H1 (cell line): ENCODE measurements at regions not wholly inside any gene's neighbourhood (a gene's known extent, or its start where the extent isn't known, plus 50 kb on each side); places are given as distances from the start of the nearest gene placed in this dataset.

Experiments used
- CTCF ChIA-PET: fragments of 300-600 bp; sonication (Branson Sonifier 250); formaldehyde crosslinking; loops from one replicate; lab custom pipeline; 2021; ENCODE audit not compliant: partially characterized antibody; lab: Charles Lee
- POLR2A ChIA-PET: fragments of 300-600 bp; sonication (Branson Sonifier 250); formaldehyde crosslinking; loops from one replicate; lab custom pipeline; 2021; ENCODE audit warnings: inconsistent platforms; ENCODE audit not compliant: partially characterized antibody; lab: Charles Lee
- DNase-seq, 2 experiments: peaks; one replicate each; pipeline versions ENCODE4 v3.0.0 to v3.0.0-alpha.2; 2010 to 2022; ENCODE audit warnings: low spot score in 2 of 2, low read depth in 1 of 2, mixed read lengths in 1 of 2
- FAIRE-seq: peaks from 2 replicates; lab custom pipeline; 2011; peaks lifted over from hg19 to GRCh38; lab: Jason Lieb, UNC
- H2AFZ ChIP-seq: 2 replicates; pipeline ENCODE4 v1.8.1; 2012; ENCODE audit warnings: low read length, inconsistent platforms
- H2AK5ac ChIP-seq: 2 replicates; pipeline ENCODE4 v1.6.1; 2013; ENCODE audit warnings: low read depth, low read length
- H2BK120ac ChIP-seq: replicated peaks from 2 replicates; pipeline ENCODE3; 2013; ENCODE audit warnings: low read depth, low read length, inconsistent platforms
- H2BK12ac ChIP-seq: 2 replicates; pipeline ENCODE4 v1.6.1; 2013; ENCODE audit warnings: low read depth, low read length
- H2BK15ac ChIP-seq: 2 replicates; pipeline ENCODE4 v1.6.1; 2013; ENCODE audit warnings: low read length
- H2BK20ac ChIP-seq: 2 replicates; pipeline ENCODE4 v1.6.1; 2013; ENCODE audit warnings: low read length
- H2BK5ac ChIP-seq: 2 replicates; pipeline ENCODE4 v1.6.1; 2013; ENCODE audit warnings: low read depth, low read length
- H3K14ac ChIP-seq: 2 replicates; pipeline ENCODE4 v1.6.1; 2013; ENCODE audit warnings: inconsistent platforms; ENCODE audit not compliant: insufficient read length
- H3K18ac ChIP-seq: 2 replicates; pipeline ENCODE4 v1.6.1; 2013; ENCODE audit warnings: low read length; ENCODE audit errors: extremely low read depth
- H3K23ac ChIP-seq: 2 replicates; pipeline ENCODE4 v1.6.1; 2013; ENCODE audit warnings: inconsistent platforms; ENCODE audit not compliant: insufficient read length
- H3K23me2 ChIP-seq: 2 replicates; pipeline ENCODE4 v1.6.1; 2013; ENCODE audit warnings: low read depth, low read length
- H3K27ac ChIP-seq: 2 replicates; pipeline ENCODE4 v1.6.1; 2011; ENCODE audit warnings: low read depth, low read length, inconsistent platforms
- H3K27me3 ChIP-seq, 4 experiments: replicated peaks in 1 of 4; 1 replicate in 1 of 4; 2 replicates in 3 of 4; pipeline versions ENCODE4 v1.6.1 to v1.8.1; 2011 to 2013; ENCODE audit warnings: low read length in 3 of 4, mild to moderate bottlenecking in 3 of 4, inconsistent platforms in 2 of 4, mixed read lengths in 2 of 4, moderate library complexity in 1 of 4; ENCODE audit not compliant: control insufficient read depth in 3 of 4, insufficient read depth in 3 of 4; ENCODE audit errors: extremely low read depth in 1 of 4
- H3K36me3 ChIP-seq, 4 experiments: 2 replicates each; pipeline versions ENCODE4 v1.6.1 to v1.8.1; 2011 to 2013; ENCODE audit warnings: mild to moderate bottlenecking in 4 of 4, low read length in 3 of 4, moderate library complexity in 2 of 4, control low read depth in 1 of 4, inconsistent platforms in 1 of 4; ENCODE audit not compliant: insufficient read depth in 4 of 4, control insufficient read depth in 2 of 4
- H3K4ac ChIP-seq: replicated peaks from 2 replicates; pipeline ENCODE3; 2013; ENCODE audit warnings: low read length, low read depth, mixed read lengths, inconsistent platforms; ENCODE audit not compliant: insufficient read length
- H3K4me1 ChIP-seq, 4 experiments: replicated peaks in 1 of 4; 1 replicate in 1 of 4; 2 replicates in 3 of 4; pipeline versions ENCODE4 v1.6.1 to v1.8.1; 2011 to 2013; ENCODE audit warnings: low read length in 3 of 4, inconsistent platforms in 2 of 4, mixed read lengths in 1 of 4; ENCODE audit not compliant: insufficient read depth in 4 of 4, control insufficient read depth in 3 of 4
- H3K4me2 ChIP-seq, 2 experiments: 2 replicates each; pipeline versions ENCODE4 v1.6.1 to v1.8.1; 2011 to 2013; ENCODE audit warnings: low read depth in 2 of 2, low read length in 2 of 2, control low read depth in 1 of 2, inconsistent platforms in 1 of 2, mild to moderate bottlenecking in 1 of 2; ENCODE audit not compliant: insufficient read depth in 1 of 2
- H3K4me3 ChIP-seq, 4 experiments: fragments of 200-600, 300-600 bp in 1 of 4; sonication (generic), shearing (Covaris generic), sonication (Bioruptor Twin) in 1 of 4; 2 replicates each; pipeline versions ENCODE4 v1.5.1 to v1.8.1; 2011 to 2016; ENCODE audit warnings: low read length in 4 of 4, low read depth in 3 of 4, control low read depth in 2 of 4, inconsistent platforms in 2 of 4, mild to moderate bottlenecking in 2 of 4, mixed read lengths in 1 of 4, moderate library complexity in 1 of 4; ENCODE audit not compliant: insufficient read depth in 2 of 4; ENCODE audit errors: extremely low read depth in 1 of 4
- H3K56ac ChIP-seq: replicated peaks from 2 replicates; pipeline ENCODE3; 2013; ENCODE audit warnings: low read depth, mild to moderate bottlenecking, mixed read lengths, low read length, inconsistent platforms; ENCODE audit not compliant: insufficient read length
- H3K79me1 ChIP-seq: 2 replicates; pipeline ENCODE4 v1.6.1; 2013; ENCODE audit warnings: low read depth, low read length, control low read depth
- H3K79me2 ChIP-seq, 2 experiments: 2 replicates each; pipeline versions ENCODE4 v1.6.1 to v1.8.1; 2012 to 2013; ENCODE audit warnings: low read length in 2 of 2, mild to moderate bottlenecking in 2 of 2, inconsistent platforms in 1 of 2; ENCODE audit not compliant: insufficient read depth in 2 of 2, control insufficient read depth in 1 of 2
- H3K9ac ChIP-seq, 4 experiments: replicated peaks in 1 of 4; 1 replicate in 1 of 4; 2 replicates in 3 of 4; pipeline versions ENCODE4 v1.6.1 to v1.8.1; 2011 to 2013; ENCODE audit warnings: low read depth in 3 of 4, low read length in 3 of 4, control low read depth in 2 of 4, mild to moderate bottlenecking in 2 of 4, moderate library complexity in 2 of 4, inconsistent platforms in 1 of 4; ENCODE audit errors: extremely low read depth in 1 of 4
- H3K9me3 ChIP-seq, 2 experiments: 2 replicates each; pipeline versions ENCODE4 v1.6.1 to v1.8.1; 2012 to 2013; ENCODE audit warnings: mild to moderate bottlenecking in 2 of 2, moderate library complexity in 2 of 2, control low read depth in 1 of 2, inconsistent platforms in 1 of 2, low read depth in 1 of 2, low read length in 1 of 2, mixed read lengths in 1 of 2; ENCODE audit not compliant: insufficient read depth in 2 of 2
- H4K20me1 ChIP-seq, 2 experiments: replicated peaks in 1 of 2; 2 replicates each; pipeline versions ENCODE3 to v1.8.1; 2011 to 2013; ENCODE audit warnings: inconsistent platforms in 2 of 2, low read length in 2 of 2, mild to moderate bottlenecking in 1 of 2; ENCODE audit not compliant: insufficient read depth in 2 of 2, control insufficient read depth in 1 of 2
- H4K5ac ChIP-seq: 2 replicates; pipeline ENCODE4 v1.6.1; 2013; ENCODE audit warnings: low read length, low read depth, mixed read lengths, inconsistent platforms; ENCODE audit not compliant: insufficient read length
- H4K8ac ChIP-seq: 2 replicates; pipeline ENCODE4 v1.8.0; 2013; ENCODE audit warnings: mild to moderate bottlenecking, moderate library complexity, low read length, inconsistent platforms; ENCODE audit not compliant: insufficient read depth; ENCODE audit errors: extremely low read depth
- H4K91ac ChIP-seq: replicated peaks from 2 replicates; pipeline ENCODE3; 2013; ENCODE audit warnings: low read length, mixed read lengths, inconsistent platforms; ENCODE audit not compliant: insufficient read length
- CREB1 ChIP-seq: IDR thresholded peaks from 2 replicates; pipeline ENCODE4 v1.6.1; 2012; ENCODE audit warnings: inconsistent platforms
- EGR1 ChIP-seq: IDR thresholded peaks from 2 replicates; pipeline ENCODE4 v1.6.1; 2011; ENCODE audit warnings: low read depth, low read length, borderline replicate concordance
- FOSL1 ChIP-seq: IDR thresholded peaks from 2 replicates; pipeline ENCODE4 v1.6.1; 2011; ENCODE audit warnings: mild to moderate bottlenecking, low read depth, low read length, moderate library complexity; ENCODE audit not compliant: insufficient read depth
- HDAC2 ChIP-seq, 2 experiments: fragments of 300-600 bp in 1 of 2; sonication (generic) in 1 of 2; IDR thresholded peaks; 2 replicates each; pipeline ENCODE4 v1.6.1; 2011 to 2012; ENCODE audit warnings: low read depth in 2 of 2, low read length in 2 of 2, mild to moderate bottlenecking in 2 of 2, moderate library complexity in 2 of 2, borderline replicate concordance in 1 of 2, inconsistent platforms in 1 of 2
- HDAC6 ChIP-seq: IDR thresholded peaks from one replicate; pipeline ENCODE4 v1.7.1; 2012; ENCODE audit warnings: low read depth, mild to moderate bottlenecking, inconsistent platforms, low read length, moderate library complexity
- RAD21 ChIP-seq, 2 experiments: IDR thresholded peaks in 1 of 2; conservative IDR thresholded peaks in 1 of 2; 2 replicates each; pipeline ENCODE4 v1.6.1; 2011; ENCODE audit warnings: low read depth in 2 of 2, low read length in 2 of 2, improper control_type of control experiment in 1 of 2, inconsistent platforms in 1 of 2, mild to moderate bottlenecking in 1 of 2, moderate library complexity in 1 of 2
- RNF2 ChIP-seq: fragments of 200-900, 300-1000 bp; sonication (generic); IDR thresholded peaks from 2 replicates; pipeline ENCODE4 v1.7.1; 2016; ENCODE audit warnings: borderline replicate concordance, low read depth, mild to moderate bottlenecking, antibody characterized with exemption, low read length; ENCODE audit not compliant: poor library complexity, severe bottlenecking; ENCODE audit errors: missing control alignments
- SIN3A ChIP-seq, 2 experiments: IDR thresholded peaks in 1 of 2; conservative IDR thresholded peaks in 1 of 2; 2 replicates each; pipeline ENCODE4 v1.6.1; 2011 to 2012; ENCODE audit warnings: low read length in 2 of 2, improper control_type of control experiment in 1 of 2, low read depth in 1 of 2, mild to moderate bottlenecking in 1 of 2
- SP4 ChIP-seq: IDR thresholded peaks from 2 replicates; pipeline ENCODE4 v1.6.1; 2012; ENCODE audit warnings: low read length, inconsistent platforms
- USF2 ChIP-seq: IDR thresholded peaks from 2 replicates; pipeline ENCODE4 v1.6.1; 2011; ENCODE audit warnings: low read length, improper control_type of control experiment
- ZNF274 ChIP-seq: IDR thresholded peaks from 2 replicates; pipeline ENCODE4 v1.7.0; 2012; ENCODE audit warnings: low read length, borderline replicate concordance; ENCODE audit errors: extremely low read depth
- WGBS, 2 experiments: shearing (Covaris generic) in 1 of 2; methylation state at CpG; one replicate each; pipeline versions ENCODE4 v1.1.6 to v1.1.7; 2013 to 2015; ENCODE audit warnings: low lambda C conversion rate in 2 of 2, mixed read lengths in 2 of 2, inconsistent platforms in 1 of 2, low coverage in 1 of 2, missing lambda C conversion rate in 1 of 2; ENCODE audit not compliant: insufficient replicate concordance in 2 of 2, insufficient coverage in 1 of 2, insufficient read length in 1 of 2; ENCODE audit errors: extremely low coverage in 1 of 2, missing lambda C conversion rate in 1 of 2; 5-methylcytosine and 5-hydroxymethylcytosine counted together
- TF ChIP-seq, protein P1 (sequence below): IDR thresholded peaks from 2 replicates; pipeline ENCODE4 v1.6.1; 2012; ENCODE audit warnings: inconsistent platforms

DNA sequence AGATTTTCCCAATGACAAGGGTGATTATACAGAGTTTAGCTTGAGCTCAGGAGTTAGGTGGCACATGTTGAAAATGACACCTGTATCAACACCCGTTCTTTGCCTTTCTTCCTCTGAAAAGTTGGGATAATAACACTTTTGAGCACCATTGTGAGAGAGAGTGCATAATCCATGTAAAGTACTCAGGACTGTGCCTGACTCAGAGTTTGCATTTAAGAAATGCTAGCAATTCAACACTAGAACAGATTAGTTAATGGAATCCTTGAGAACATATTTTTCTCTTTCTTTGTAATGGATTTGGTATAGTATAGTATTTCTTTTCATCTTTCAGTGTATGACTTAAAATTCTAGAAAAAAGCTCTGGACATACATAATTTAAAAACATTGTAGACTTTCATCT, 449.2 kb downstream of the GJA1 start:
- Histone ChIP-seq H4K8ac (no peak overlapping the region), H3K27me3 (no peaks in the 10 kb centered on the region), H2AFZ (no peak overlapping the region), H3K9ac (no peak overlapping the region), H3K27ac (no peak overlapping the region), H3K18ac (no peak overlapping the region), H3K23ac (no peak overlapping the region), H3K4me1 (no peaks in the 10 kb centered on the region), H2AK5ac (no peak overlapping the region), H2BK12ac (no peak overlapping the region), H3K14ac (no peak overlapping the region), H4K5ac (no peak overlapping the region), H2BK20ac (no peak overlapping the region), H3K4ac (no peak overlapping the region), H4K20me1 (no peaks in the 10 kb centered on the region), H3K4me2 (no peak overlapping the region), H3K56ac (no peak overlapping the region), H3K9me3 (no peaks in the 10 kb centered on the region), H4K91ac (no peak overlapping the region), H3K23me2 (no peaks in the 10 kb centered on the region), H2BK15ac (no peak overlapping the region), H3K4me3 (no peak overlapping the region), H3K79me2 (no peaks in the 10 kb centered on the region), H3K36me3 (no peaks in the 10 kb centered on the region), H2BK120ac (no peak overlapping the region), H2BK5ac (no peak overlapping the region), H3K79me1 (no peaks in the 10 kb centered on the region)
- ChIA-PET POLR2A (no interaction called here), CTCF (no interaction called here)
- WGBS, 2 experiments = 65% methylated on average over 1 of the region's 1 CpG; no CpG with 5 or more reads in 1 of the 2 experiments
- no peak for DNase-seq
- no peak for FAIRE-seq
- no peak for TF ChIP-seq RNF2
- TF ChIP-seq RAD21 (IDR thresholded peaks at IDR 0.05 in 1 of 2, conservative IDR thresholded peaks at IDR 0.05 in 1 of 2; ENCODE audit: low read depth in 2 of 2, low read length in 2 of 2) = no peak
- TF ChIP-seq ZNF274 = no peak
- TF ChIP-seq HDAC2 (IDR thresholded peaks at IDR 0.05; ENCODE audit: borderline replicate concordance in 1 of 2, low read depth in 2 of 2, low read length in 2 of 2) = no peak
- no peak for TF ChIP-seq HDAC6
- TF ChIP-seq SP4 = no peak
- TF ChIP-seq, protein P1, sequence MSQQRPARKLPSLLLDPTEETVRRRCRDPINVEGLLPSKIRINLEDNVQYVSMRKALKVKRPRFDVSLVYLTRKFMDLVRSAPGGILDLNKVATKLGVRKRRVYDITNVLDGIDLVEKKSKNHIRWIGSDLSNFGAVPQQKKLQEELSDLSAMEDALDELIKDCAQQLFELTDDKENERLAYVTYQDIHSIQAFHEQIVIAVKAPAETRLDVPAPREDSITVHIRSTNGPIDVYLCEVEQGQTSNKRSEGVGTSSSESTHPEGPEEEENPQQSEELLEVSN = no peak
- TF ChIP-seq CREB1 = no peak
- TF ChIP-seq EGR1 = no peak
- TF ChIP-seq FOSL1 = no peak
- no peak for TF ChIP-seq SIN3A (conservative IDR thresholded peaks at IDR 0.05 in 1 of 2, IDR thresholded peaks at IDR 0.05 in 1 of 2; ENCODE audit: low read depth in 1 of 2, low read length in 2 of 2)
- no peak for TF ChIP-seq USF2
